HG03196 (cell line): ENCODE measurements at regions not wholly inside any gene's neighbourhood (a gene's known extent, or its start where the extent isn't known, plus 50 kb on each side); places are given as distances from the start of the nearest gene placed in this dataset.
"Not testable (repeated sequence)": the region's sequence is repeated elsewhere in the genome, so short reads cannot be mapped to it uniquely, and the experiment has no call there.

Source experiments
- ATAC-seq: cut with Tn5 transposase; IDR thresholded peaks from one replicate; pipeline ENCODE4 v1.9.1; 2021; ENCODE audit not compliant: unreplicated experiment

GRCh38 chr1:228937851-228938536, 202.7 kb downstream of the RHOU start:
- no peak for ATAC-seq

- ATAC-seq: no peak
Measured at GRCh38 chr1:228938537-228938901, 203.2 kb downstream of the RHOU start.

GRCh38 chr1:228939001-228939691, 203.9 kb downstream of the RHOU start:
- ATAC-seq: no peak

GRCh38 chr1:228939881-228940392, 204.7 kb downstream of the RHOU start:
- no peak for ATAC-seq

GRCh38 chr1:228940526-228940925, 205.2 kb downstream of the RHOU start:
- ATAC-seq: no peak

GRCh38 chr1:228940926-228941325, 205.6 kb downstream of the RHOU start:
- no peak for ATAC-seq

- no peak for ATAC-seq
Measured at GRCh38 chr1:228941666-228942065, 206.4 kb downstream of the RHOU start.

- ATAC-seq: no peak
Measured at GRCh38 chr1:228943436-228943835, 208.2 kb downstream of the RHOU start.

GRCh38 chr1:228944296-228944695, 209.0 kb downstream of the RHOU start:
- no peak for ATAC-seq

GRCh38 chr1:228944935-228945371, 209.7 kb downstream of the RHOU start:
- ATAC-seq: no peak

- no peak for ATAC-seq
Measured at GRCh38 chr1:228945885-228946284, 210.6 kb downstream of the RHOU start.

GRCh38 chr1:228949617-228950016, 214.3 kb downstream of the RHOU start:
- not testable (repeated sequence) for ATAC-seq

GRCh38 chr1:228953207-228953606, 217.9 kb downstream of the RHOU start:
- no peak for ATAC-seq

GRCh38 chr1:228953808-228954207, 218.5 kb downstream of the RHOU start:
- ATAC-seq: not testable (repeated sequence)

GRCh38 chr1:228955691-228956090, 220.4 kb downstream of the RHOU start:
- no peak for ATAC-seq

GRCh38 chr1:228956864-228957263, 221.6 kb downstream of the RHOU start:
- no peak for ATAC-seq

GRCh38 chr1:228957535-228957934, 222.3 kb downstream of the RHOU start:
- ATAC-seq: no peak

- ATAC-seq: no peak
Measured at GRCh38 chr1:228958121-228958520, 222.8 kb downstream of the RHOU start.

GRCh38 chr1:228958741-228959140, 223.5 kb downstream of the RHOU start:
- ATAC-seq: no peak

GRCh38 chr1:228960705-228961104, 225.4 kb downstream of the RHOU start:
- no peak for ATAC-seq

- no peak for ATAC-seq
Measured at GRCh38 chr1:228961511-228961910, 226.2 kb downstream of the RHOU start.

- no peak for ATAC-seq
Measured at GRCh38 chr1:228963795-228964177, 228.5 kb downstream of the RHOU start.
